HG03139 (cell line): ENCODE measurements at regions not wholly inside any gene's neighbourhood (a gene's known extent, or its start where the extent isn't known, plus 50 kb on each side); places are given as distances from the start of the nearest gene placed in this dataset.

Experiments
- ATAC-seq: cut with Tn5 transposase; IDR thresholded peaks from one replicate; pipeline ENCODE4 v1.9.1; 2021; ENCODE audit not compliant: unreplicated experiment

DNA sequence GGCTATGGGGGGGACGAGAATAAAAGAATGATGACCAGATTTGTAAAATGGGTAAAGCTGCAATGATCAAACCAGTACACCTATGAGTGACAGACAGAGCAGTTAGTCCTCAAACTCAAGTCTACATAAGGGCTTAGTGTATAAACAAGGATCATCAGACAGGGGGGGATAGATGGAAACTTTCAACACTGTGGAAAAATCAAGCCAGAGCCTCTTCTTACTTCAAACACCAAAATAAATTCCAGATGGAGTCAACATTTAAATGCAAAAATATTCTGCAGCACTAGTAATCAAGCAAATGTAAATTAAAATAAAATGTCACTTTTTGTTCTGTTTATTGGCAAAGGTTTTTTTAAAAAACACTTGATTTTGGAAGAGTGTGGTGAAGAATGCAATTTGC, 205.9 kb upstream of the RGMA start:
- ATAC-seq: no peak

DNA sequence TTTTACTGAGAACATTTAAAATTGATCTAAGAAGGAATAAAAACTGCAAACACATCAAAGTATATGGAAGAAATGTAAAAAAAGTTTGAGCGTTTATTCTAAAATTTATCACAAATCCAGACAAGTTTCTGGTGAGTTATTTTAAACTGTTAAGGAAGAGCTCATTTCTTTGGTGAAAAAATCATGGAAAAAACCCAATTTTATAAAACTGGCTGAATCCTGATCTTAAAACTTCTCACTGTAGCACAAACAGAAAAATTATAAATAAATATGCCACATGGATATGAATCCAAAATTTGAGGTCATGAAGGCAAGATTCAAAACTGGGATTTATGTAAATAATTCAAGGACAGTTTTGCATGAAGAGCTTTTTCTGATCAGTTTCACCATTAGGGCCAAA, 205.1 kb upstream of the RGMA start:
- ATAC-seq: no peak

DNA sequence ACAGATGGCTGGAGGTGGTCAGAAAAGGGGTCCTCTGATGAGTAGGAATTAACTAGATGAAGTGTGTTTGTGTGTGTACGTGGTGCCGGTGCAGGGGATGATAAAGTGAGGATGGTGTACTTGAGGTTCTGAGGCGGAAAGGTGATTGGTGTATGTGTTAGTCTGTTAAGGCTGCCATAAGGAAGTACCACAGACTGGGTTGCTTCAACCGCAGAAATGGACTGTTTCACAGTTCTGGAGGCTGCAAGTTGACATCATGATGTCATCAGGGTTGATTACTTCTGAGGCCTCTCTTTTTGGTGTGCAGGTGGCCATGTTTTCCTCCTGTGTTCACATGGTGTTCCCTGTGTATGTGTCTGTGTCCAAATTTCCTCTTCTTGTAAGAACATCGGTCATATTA, 202.4 kb upstream of the RGMA start:
- no peak for ATAC-seq

DNA sequence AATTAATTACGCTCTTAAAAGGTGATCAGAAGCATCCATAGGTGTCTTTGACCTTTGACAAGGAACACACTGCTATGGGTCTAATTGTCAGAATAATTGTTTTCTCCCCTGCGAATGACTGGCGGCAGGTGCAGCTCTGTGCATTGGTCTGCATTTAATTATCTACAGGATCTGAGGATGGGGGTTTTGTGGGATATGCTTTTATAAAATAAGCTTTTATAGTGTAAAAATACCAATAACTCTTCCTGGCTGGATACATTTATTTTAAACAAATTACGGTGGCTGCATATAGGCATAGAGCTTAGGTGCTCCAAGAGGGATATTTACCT, 201.6 kb upstream of the RGMA start:
- ATAC-seq: no peak

DNA sequence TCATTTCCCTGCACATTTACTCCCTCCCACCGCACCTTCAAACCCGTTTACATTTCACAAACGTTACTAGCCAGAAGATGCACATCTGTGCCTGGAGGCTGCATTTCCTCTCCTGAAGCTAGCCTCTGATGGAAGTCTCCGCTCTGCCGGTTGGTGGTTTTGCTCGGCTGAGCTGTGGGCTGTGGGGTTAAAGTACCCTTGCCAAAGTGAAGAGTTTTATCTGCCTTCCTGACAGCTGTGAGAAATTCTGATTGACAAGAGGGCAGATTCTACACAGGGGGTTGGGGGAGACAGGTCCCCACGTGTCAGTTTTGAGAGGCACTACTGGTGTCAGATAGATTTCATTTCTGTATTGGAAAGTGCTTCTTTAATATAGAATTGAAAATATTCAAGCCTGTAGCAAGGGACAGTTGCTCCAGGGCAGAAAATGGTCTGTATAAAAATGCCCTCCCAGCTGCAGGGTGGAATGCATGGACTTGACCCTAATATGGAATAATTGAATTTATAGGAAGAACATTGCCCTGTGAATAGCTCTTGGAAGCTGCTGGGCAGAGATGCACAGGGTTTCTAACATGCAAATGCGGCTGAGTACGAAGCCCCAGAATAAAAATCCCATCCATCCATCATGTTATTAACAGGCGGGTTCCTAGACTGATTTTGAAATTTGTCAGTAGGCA, 201.1 kb upstream of the RGMA start:
- no peak for ATAC-seq

DNA sequence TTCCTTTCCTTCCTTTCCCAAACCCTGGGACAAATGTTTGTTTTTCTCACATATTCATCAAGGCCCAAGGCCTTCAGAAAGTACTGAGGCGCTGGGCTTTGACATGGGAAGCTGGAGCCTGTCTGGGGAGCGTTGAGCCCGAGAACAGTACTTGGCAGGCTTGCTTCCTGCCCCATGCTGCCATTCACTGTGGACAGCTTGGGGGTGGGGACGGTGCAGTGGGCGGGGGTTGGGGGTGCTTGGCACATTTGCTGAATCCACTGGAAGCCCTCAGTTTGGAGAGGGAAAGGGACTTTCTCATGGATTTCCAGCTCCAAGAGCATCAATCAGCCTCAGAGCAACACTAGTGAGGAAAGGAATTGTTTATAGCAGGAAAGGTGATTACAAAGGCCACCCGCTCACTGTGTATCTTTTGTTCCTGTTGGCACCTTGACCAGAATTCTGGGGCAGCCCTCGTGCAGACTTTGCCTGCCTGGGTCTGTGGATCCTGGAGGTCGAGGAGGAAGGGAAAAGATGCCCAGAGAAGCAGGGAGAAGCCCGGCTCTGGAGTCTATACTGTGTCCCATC, 199.8 kb upstream of the RGMA start:
- no peak for ATAC-seq

DNA sequence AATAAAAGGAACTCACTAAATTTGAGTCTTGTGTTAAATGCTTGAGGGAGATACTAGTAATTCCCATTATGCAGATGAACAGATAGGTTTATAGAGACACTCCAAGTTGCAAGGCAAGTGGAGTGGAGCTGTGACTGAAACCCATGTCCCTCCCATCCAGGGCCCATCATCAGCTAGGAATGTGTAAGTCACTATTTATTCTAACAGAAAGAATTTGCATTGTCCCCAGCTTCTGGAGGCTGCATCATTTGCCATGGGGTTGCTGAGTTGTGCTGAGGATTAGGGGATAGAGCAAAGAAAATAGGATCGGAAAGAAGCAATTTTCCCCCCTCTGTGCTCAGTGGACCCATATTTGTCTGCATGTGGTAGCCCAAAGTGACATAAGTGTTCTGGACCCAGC, 197.4 kb upstream of the RGMA start:
- no peak for ATAC-seq

DNA sequence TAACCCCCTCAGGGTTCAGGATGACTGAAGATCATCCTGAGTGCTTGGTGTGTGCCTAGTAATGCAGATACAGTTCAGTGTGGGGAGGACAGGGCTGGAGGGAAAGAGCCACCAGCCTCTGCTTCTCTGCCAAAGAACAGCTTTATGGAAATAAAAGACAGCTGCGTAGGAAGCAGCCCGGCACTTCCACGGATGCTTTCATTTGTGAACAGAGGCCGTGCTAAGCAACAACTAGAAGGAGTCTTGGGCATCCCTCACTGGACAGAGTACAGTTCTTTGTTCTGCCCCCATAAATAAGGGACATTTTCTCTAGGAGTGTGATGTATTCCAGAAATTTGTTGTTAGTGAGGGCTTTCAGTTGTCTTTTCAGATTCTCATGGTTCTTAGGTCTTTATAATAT, 194.8 kb upstream of the RGMA start:
- no peak for ATAC-seq

DNA sequence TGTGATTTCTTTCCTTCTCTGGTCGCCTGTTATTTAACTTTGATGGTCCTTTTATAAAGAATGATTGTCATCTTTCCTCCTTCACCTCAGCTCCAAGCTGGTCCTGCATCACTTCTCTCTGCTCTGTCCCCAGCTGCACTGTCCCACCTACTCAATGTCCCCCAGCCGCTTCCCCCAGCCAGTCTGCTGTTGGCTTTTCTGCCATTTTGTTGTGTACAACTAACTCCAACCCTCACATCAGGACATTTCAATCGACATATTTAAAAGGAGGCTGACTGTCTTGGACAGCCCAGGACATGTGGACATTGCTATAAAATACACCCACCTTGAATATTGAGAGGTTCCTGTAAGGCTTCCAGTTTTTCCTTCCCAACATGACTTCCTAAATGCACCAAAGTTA, 193.8 kb upstream of the RGMA start:
- no peak for ATAC-seq

DNA sequence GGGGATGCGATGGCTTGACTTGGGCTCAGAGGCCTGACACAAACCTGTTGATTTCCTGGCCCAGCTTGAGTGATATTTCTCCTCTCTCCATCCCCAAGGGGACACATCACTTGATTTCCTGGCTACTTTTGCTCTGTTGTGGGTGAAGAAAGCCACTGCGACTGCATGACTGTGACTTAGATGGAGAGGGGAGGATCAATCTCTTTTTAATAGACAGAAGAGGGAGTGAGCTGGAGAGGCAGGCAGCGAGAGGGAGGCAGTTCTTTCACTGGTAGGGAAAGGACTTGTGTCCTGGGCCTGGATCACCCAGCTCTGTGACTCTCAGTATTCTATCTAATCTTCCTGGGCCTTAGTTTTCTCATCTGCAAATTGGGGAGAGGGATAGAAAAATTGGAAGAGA, 189.8 kb upstream of the RGMA start:
- ATAC-seq: no peak

DNA sequence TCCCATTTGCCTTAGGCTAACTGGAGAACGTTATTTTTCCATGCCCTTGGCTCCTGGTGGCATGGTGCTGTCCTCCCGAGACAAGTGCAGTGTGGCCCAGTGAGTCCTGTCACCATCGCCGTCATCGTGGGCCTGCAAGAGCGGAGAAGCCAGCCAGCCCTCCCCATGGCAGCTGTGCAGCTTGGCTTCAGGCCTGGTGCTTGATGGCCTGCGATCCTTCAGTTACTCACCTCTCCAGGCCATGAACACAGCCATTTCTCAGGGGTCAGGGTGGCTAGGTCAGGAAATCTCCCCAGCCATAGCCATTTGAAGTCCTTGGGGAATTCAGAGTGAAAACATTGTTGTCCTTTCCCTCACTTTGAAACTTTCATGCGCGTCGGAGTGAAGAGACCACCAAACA, 189.0 kb upstream of the RGMA start:
- no peak for ATAC-seq

DNA sequence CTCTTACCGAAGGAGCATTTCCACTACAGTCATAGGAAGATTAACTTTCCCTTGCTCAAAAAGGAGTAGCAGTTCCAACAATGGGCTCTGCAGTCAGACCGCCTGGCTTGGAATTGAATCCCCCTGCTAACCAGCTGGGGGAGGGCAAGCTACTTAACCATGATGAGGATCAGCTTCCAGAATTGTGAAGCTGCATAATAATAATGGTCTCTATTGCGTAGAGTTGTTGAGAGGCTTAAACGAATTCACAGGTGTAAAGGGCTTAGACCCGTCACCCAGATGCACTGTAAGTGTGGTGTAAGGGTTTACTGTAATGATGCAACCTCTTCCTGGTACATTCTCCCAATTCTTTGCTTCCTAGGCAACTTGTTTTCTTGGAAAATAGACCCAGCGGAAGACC, 185.2 kb upstream of the RGMA start:
- no peak for ATAC-seq

DNA sequence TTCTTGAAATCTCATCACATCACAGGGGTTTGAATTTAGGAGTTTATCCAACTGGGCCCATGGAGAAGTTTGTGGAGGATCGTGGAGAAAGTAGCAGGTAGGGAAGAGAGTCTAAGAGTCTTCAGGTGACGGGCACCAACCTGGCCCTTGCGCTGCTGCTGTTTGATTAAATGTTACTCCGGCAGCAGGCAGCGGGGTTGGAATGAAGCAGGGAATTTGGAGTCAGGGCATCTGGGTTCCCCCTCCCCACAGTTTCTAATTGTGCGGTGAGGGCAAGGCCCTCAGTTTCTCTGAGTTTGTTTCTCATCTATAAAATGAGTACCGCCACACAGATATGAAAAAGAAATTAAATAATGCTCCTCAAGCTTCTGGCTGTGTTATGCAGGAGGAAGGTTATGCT, 182.9 kb upstream of the RGMA start:
- no peak for ATAC-seq

DNA sequence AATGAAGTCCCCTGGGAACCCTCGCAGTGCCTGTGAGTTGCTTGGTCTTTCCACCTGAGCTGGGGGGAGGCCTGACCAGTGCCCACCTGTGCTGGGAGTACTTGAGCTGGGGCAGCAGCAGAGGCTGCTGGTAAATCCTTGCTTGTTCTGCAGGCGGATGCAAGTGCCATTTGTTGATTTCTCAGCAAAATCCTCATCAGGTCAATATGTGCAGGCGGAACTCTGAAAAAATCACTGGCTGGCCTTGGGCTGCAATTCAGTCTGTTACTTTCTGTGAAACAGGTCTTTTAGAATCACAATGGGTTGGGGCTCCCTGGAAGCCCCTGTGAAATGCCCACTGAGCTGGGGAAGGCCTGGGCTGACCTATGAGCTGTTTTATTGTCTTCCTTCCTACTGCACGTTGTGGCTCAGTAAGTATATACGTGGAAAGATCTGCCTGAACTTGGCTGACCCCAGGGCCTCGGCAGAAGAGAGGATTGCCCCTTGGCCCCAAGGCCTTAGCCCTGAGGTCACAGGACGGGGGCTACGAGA, 182.0 kb upstream of the RGMA start:
- no peak for ATAC-seq

DNA sequence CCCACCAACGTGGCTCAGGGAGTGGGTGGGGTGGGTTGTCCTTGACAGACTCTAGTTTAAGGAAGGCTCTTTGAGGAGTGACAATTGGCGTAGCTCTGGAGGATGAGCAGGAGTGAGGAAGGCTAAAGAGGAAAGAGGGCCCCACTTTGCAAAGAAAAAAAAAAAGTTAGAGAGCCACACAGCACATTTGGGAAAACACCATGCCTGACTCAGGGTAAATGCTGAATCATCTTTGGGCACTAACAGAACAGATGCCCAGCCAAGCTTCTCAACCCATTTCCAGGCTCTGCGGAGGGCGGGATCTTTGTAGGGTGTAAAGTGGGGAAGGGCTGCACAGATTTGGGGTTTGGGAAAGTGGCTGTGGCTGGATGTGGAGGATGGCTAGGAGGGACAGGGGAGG, 179.1 kb upstream of the RGMA start:
- no peak for ATAC-seq

DNA sequence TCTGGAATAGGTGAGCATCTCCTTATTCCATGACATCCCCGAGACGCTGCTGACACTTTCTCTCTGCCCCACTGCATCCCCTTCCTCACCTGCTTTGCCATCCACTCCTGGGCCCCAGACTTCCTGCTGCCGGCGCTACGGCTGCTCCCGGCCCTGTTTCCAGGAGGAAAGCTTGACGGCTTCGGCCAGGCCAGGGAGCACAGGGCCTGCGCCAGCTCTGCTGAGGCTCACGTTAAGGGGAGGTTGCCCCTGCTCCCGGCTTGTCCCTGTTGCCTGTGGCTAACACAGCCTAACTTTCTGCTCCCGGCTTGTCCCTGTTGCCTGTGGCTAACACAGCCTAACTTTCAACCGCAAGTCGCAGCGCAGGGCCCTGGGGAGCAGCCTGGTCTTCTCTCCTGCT, 177.3 kb upstream of the RGMA start:
- no peak for ATAC-seq

DNA sequence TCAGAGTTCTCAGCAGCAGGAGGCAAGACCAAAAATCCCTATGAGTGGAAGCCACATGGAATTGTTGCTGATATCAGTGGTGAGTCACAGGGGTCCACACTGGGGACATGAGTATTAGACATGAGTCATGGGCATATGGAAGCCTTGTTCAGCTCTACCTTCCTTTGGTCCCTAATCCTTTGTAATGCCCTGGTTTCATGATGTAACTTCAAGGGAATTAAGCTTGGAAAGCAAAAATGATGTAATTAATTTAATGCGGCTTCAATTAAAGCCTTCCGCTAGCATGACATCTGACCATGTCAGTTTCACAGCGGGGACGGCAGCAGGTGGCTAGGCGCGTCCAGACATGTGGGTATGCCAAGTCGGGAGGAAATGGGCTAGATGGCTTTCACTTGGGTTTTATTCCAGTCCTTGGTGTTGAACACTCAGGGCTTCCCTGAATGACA, 176.1 kb upstream of the RGMA start:
- ATAC-seq: no peak

DNA sequence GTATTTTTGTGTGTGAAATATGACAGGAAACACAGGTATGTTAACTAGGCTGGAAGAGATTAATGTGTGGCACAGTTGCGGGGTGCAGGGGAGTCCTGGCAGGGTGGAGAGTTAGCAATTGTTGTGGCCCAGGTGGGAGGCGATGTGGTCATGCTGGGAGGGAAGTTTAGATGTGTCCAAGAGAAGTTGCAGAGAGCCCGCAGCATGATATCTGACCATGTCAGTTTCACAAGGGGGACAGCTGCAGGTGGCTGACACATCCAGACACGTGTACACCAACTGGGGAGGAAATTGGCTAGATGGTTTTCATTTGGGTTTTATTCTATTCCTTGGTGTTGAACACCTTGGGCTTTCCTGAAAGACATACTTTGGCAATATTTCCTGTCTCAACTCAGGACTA, 172.8 kb upstream of the RGMA start:
- ATAC-seq: no peak

DNA sequence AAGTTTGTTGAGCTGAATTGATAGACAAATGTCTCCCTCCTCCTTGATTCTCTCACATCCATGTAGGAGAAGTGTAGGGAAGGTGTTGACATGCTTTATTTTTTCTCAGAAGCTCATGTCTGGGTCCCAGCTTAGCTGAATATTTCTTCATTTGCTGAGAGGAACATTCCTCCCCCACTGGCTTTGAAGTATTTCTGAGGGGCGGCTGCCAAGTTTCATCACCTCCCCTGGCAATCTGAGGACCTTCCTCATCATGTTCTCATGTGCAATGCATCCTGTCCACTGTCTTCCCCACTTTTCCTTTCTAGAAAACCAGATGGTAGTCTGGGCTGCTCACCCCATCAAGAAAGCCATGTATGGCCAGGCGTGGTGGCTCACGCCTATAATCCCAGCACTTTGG, 168.9 kb upstream of the RGMA start:
- ATAC-seq: no peak

DNA sequence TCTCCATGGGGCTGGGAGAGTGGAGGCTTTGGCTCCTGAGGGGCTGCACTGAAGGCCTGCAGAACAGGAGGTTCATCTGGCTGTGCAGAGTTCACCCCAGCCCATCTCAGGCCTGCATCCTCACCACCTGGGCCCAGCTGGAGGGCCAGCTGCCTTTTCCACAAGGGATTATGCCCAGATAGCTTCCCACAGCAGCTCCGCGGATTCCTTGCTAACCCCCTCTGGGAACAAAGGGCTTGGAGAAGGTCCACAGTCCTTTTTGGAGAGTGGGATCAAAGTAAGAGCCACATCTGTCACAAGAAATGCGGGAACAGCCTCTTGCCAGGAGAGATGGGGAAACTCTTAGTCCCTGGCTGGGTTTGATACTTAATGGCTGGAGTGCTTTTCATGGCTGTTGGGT, 164.7 kb upstream of the RGMA start:
- ATAC-seq: no peak

DNA sequence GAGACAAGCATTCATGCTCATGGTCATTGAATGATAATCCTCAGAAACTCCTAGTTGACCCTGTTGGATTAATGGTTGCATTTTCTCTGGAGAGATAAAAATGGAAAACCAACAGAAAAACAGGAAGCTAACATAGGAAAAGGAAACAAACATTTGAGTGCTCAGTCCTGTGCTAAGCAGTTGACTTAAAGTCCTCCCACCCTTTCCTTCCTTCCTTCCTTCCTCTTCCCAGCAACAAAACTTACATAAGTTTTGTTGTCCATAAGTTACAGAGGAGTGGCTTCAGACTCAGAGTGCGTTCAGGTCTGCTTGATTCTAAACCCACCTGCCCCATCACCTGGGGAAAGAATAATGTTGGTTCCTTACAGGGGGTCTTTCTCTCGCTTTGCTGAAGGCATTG, 163.8 kb upstream of the RGMA start:
- ATAC-seq: no peak

DNA sequence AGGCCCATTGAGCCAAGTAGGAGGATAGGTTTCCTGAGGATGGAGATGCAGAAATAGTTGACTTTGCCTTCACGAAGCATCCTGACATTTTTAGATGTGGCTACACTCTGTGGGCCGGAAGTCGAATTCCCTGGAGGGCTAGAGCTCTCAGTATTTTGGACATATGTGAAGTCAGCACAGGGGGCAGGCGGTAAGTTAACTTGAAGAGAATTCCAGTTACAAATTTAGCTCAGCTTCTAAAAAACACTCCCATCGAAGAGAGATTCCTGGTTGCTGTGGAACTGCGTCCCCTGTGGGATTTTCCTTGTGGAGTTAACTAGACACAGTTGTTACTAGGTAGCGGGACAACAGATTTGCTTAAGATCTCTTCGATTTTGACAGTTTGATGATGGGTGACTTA, 161.9 kb upstream of the RGMA start:
- no peak for ATAC-seq

DNA sequence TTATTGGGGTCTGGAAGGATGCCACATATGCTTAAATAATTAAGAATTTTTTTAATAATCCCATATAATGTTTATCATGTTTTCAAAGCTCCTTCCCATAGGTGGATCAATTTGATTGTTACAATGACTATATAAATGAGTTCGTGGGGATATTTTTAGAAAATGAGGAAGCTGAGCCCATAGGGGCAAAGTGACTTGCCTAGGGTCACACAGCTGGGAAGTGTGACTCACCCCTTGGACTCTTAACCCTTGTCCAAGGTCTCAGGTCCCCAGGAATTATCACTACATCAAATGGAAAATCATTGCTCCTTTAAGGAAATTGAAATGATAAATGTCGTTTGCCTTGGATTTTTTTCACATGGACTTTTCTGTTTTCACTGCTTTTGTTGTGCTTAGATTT, 161.2 kb upstream of the RGMA start:
- no peak for ATAC-seq
